ENCODE measurements at regions not wholly inside any gene's neighbourhood (a gene's known extent, or its start where the extent isn't known, plus 50 kb on each side); places are given as distances from the start of the nearest gene placed in this dataset.

DNA sequence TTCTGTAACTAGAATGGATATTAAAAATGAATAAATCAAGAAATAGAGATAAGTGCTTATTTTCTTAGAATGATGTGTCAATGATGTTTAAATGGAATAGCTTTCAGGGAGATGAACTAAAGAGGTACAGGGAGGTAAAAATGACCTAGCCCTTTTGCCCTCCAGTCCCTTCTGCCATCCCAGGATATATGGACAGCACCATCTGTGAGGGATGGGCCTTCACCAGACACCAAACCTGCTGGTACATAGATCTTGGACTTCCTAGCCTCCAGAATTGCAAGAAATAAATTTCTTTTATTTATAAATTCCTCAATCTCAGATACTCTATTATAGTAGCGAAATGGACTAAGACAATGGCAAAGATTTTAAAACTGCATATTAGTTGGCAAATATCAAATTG is 352.0 kb upstream of the THBS1 start:
- CTCF ChIA-PET: no interaction called here
- Histone ChIP-seq H3K27ac (ENCODE audit: low read depth, low read length, poor library complexity, severe bottlenecking) (no peak overlapping the region), H3K4me1 (ENCODE audit: insufficient read depth, low read length, poor library complexity, severe bottlenecking) (no peaks in the 10 kb centered on the region), H3K4me3 (ENCODE audit: low read depth, low read length, poor library complexity, severe bottlenecking) (no peak overlapping the region), H3K9me3 (ENCODE audit: low read depth, low read length, poor library complexity, severe bottlenecking) (no peaks in the 10 kb centered on the region), H3K27me3 (replicated peaks; ENCODE audit: insufficient read depth, low read depth, low read length, poor library complexity) (no peaks in the 10 kb centered on the region), H3K36me3 (ENCODE audit: insufficient read depth, low read length, poor library complexity, severe bottlenecking) (no peaks in the 10 kb centered on the region)
- intact Hi-C loops (cut with micrococcal nuclease; ENCODE audit: unreplicated experiment): no loop called here
- no peak for DNase-seq (ENCODE audit: low spot score)
- no TSS peak for BruUV-seq (replicated peaks)
- POLR2A ChIA-PET (ENCODE audit: low non-redundant PET): no interaction called here
- TF ChIP-seq EZH2 (IDR thresholded peaks at IDR 0.05; ENCODE audit: borderline replicate concordance, low read depth, low read length, poor library complexity, severe bottlenecking): no peak
- TF ChIP-seq, protein P1, sequence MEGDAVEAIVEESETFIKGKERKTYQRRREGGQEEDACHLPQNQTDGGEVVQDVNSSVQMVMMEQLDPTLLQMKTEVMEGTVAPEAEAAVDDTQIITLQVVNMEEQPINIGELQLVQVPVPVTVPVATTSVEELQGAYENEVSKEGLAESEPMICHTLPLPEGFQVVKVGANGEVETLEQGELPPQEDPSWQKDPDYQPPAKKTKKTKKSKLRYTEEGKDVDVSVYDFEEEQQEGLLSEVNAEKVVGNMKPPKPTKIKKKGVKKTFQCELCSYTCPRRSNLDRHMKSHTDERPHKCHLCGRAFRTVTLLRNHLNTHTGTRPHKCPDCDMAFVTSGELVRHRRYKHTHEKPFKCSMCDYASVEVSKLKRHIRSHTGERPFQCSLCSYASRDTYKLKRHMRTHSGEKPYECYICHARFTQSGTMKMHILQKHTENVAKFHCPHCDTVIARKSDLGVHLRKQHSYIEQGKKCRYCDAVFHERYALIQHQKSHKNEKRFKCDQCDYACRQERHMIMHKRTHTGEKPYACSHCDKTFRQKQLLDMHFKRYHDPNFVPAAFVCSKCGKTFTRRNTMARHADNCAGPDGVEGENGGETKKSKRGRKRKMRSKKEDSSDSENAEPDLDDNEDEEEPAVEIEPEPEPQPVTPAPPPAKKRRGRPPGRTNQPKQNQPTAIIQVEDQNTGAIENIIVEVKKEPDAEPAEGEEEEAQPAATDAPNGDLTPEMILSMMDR (conservative IDR thresholded peaks at IDR 0.05; ENCODE audit: low read depth, low read length): no peak

DNA sequence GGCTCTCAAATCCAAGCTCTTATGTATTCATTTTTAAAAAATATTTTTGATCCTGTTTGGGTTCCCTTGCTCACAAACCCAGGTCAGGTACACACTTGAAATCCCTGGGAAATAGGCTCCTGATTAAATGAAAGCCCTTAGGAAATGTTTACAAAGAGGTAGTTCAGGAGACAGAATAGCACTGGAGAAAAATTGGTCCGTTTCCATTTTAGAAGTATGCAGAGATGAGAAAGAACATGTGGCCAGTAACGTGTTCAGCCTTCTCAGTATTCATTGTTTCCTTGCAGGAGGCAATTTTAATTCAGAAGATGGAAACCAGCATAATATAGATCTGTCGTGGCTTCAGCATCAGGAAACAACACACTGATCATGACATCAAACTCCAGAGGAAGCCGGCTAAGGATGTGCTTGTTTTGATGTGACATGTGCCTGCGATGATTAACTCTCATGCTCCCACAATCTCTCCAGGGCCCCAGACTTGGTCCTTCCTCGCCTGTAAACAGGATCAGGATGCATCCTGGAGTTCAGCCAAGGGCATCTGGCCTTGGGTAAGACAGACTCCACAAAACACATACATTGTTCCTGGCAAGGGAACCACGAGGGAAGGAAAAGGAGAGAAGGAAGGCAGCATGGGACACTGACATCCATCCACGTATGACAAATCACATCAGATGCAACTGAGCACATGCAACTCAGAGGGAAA is 350.5 kb upstream of the THBS1 start:
- Histone ChIP-seq H3K27ac (ENCODE audit: low read depth, low read length, poor library complexity, severe bottlenecking) (no peak overlapping the region), H3K27me3 (replicated peaks; ENCODE audit: insufficient read depth, low read depth, low read length, poor library complexity) (no peaks in the 10 kb centered on the region), H3K9me3 (ENCODE audit: low read depth, low read length, poor library complexity, severe bottlenecking) (no peaks in the 10 kb centered on the region), H3K4me1 (ENCODE audit: insufficient read depth, low read length, poor library complexity, severe bottlenecking) (no peaks in the 10 kb centered on the region), H3K4me3 (ENCODE audit: low read depth, low read length, poor library complexity, severe bottlenecking) (no peak overlapping the region), H3K36me3 (ENCODE audit: insufficient read depth, low read length, poor library complexity, severe bottlenecking) (no peaks in the 10 kb centered on the region)
- intact Hi-C loops (cut with micrococcal nuclease; ENCODE audit: unreplicated experiment): no loop called here
- no peak for DNase-seq (ENCODE audit: low spot score)
- TF ChIP-seq, protein P1 (conservative IDR thresholded peaks at IDR 0.05; ENCODE audit: low read depth, low read length): no peak
- TF ChIP-seq EZH2 (IDR thresholded peaks at IDR 0.05; ENCODE audit: borderline replicate concordance, low read depth, low read length, poor library complexity, severe bottlenecking): no peak
- ChIA-PET CTCF (no interaction called here), POLR2A (ENCODE audit: low non-redundant PET) (no interaction called here)
- no TSS peak for BruUV-seq (replicated peaks)

DNA sequence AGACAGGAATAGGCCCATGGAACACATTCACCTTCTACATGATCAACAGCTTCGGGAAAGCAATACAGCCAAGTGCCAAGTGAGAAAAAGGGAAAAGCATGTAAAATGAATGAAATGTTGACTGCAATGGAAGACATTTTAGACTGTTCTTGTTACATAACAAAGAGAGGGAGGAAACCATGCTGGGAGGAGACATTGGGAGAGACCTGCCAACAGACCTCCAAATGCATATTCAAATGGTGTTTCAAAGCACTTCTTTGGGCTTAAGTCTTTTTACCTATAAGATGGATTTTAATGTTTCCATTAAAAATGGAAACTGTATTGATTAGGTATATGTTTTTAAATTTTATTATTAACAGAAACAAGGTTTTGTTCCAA is 350.0 kb upstream of the THBS1 start:
- H3K36me3 ChIP-seq (ENCODE audit: insufficient read depth, low read length, poor library complexity, severe bottlenecking): no peaks in the 10 kb centered on the region
- intact Hi-C loops (cut with micrococcal nuclease; ENCODE audit: unreplicated experiment): no loop called here
- no peaks in the 10 kb centered on the region for H3K4me1 ChIP-seq (ENCODE audit: insufficient read depth, low read length, poor library complexity, severe bottlenecking)
- no peaks in the 10 kb centered on the region for H3K9me3 ChIP-seq (ENCODE audit: low read depth, low read length, poor library complexity, severe bottlenecking)
- TF ChIP-seq EZH2 (IDR thresholded peaks at IDR 0.05; ENCODE audit: borderline replicate concordance, low read depth, low read length, poor library complexity, severe bottlenecking): no peak
- TF ChIP-seq, protein P1 (conservative IDR thresholded peaks at IDR 0.05; ENCODE audit: low read depth, low read length): no peak
- no peak overlapping the region for H3K4me3 ChIP-seq (ENCODE audit: low read depth, low read length, poor library complexity, severe bottlenecking)
- ChIA-PET CTCF (no interaction called here), POLR2A (ENCODE audit: low non-redundant PET) (no interaction called here)
- no peak overlapping the region for H3K27ac ChIP-seq (ENCODE audit: low read depth, low read length, poor library complexity, severe bottlenecking)
- no peak for DNase-seq (ENCODE audit: low spot score)
- BruUV-seq (replicated peaks): no TSS peak
- H3K27me3 ChIP-seq (replicated peaks; ENCODE audit: insufficient read depth, low read depth, low read length, poor library complexity): no peaks in the 10 kb centered on the region
